SHP77 treated with DMSO at 0.1 percent for 48 hours (cell line): ENCODE measurements at regions not wholly inside any gene's neighbourhood (a gene's known extent, or its start where the extent isn't known, plus 50 kb on each side); places are given as distances from the start of the nearest gene placed in this dataset.

ENCODE experiments used
- DNase-seq: peaks from one replicate; lab custom pipeline; 2025; lab: John Stamatoyannopoulos, UW

DNA sequence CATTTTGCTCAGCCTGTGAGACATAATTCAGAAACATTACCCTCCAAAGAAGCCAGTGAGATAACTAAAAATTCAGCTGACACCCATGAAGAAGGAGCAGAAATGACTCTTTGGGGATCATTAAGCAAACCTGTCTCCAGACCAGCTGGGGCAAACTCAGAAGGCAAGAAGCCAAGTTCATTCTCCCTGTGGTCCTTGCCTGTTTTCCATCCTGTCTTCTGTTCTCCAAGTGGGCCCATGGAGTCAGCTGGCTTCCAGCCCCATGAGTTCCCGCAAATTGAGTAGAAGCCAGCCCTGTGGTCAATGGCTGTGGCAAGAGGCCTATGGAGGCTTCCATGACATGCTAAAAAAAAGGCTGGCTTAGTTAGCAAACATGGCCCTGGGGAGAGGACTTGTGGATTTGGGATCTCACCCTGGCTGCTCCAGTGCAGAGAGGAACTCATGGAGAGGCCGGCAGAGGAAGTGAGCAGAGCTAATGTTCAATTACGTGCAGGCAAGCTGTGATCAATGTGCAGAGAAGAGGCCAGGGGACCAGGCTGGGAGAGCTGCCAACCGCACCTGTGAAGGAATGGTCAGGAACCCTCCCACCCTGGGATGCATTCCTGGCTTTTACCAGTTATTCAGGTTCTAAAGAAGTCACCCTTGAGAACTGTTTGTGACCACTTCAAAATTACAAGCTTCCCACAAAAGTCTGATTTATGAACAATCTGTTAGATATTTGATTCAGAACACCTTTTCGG, 229.1 kb downstream of the TSHZ3 start:
- no peak for DNase-seq

DNA sequence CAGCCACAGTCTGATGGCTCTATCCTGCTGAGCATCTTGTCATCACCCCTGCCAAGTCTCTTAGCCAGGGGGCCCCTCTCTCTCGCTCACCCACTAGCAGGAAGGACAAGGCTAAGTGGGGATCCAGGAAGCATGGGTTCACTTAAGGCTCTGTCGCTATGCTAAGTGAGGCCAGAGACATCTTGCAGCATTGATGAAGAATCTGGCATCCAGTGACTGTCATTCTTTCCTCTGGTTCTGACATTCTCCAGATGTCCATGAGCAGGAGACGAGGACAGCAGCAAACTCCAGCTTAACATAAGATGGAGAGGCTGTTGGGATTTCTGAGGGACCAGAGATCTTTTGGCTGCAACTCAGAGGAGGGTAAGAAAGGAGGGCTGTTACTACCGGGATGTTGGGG, 230.2 kb downstream of the TSHZ3 start:
- no peak for DNase-seq

DNA sequence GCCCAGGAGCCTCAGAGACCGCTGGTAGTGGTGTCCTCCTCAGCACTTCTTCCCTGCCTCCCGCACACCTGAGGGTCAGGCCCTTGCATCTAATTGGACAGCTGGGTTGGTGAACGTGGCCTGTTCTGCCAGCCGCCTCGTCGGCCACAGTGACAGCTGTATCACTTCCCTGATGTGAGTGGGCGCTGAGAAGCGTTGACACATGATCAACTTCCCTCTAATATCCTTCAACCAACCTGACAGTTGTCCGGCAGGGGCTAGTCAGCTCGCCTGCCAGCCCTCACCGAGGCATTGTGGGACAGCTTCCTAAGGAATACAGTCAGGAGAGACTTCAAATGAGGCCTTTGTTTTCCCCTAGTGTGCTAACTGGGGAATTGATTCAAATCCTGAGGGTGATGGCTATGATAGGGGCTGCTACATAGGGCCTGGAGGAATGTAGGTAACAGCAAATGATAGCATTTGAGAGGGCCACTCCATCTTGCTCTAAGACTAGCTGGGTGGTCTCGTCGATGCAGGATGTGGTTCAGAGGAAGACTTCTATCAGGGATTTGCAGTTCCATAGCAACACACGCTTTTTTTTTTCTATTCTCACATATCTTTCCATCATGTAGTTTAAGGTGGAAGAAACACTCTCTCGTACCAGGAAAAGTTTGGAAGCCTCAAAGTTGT, 230.8 kb downstream of the TSHZ3 start:
- DNase-seq, result no peak

DNA sequence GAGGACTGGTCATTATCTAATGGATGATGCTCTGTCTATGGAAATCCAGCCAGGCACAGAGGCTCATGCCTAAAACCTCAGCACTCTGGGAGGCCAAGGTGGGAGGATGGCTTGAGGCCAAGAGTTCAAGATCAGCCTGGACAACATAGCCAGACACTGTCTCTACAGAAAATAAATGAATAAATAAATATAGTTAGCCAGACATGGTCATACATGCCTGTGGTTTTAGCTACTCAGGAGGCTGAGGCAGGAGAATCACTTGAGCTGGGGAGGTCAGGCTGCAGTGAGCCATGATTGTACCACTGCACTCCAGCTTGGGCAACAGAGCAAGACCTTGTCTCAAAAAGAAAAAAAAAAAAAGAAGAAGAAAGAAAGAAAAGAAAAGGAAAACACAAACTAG, 234.7 kb downstream of the TSHZ3 start:
- DNase-seq, result no peak

DNA sequence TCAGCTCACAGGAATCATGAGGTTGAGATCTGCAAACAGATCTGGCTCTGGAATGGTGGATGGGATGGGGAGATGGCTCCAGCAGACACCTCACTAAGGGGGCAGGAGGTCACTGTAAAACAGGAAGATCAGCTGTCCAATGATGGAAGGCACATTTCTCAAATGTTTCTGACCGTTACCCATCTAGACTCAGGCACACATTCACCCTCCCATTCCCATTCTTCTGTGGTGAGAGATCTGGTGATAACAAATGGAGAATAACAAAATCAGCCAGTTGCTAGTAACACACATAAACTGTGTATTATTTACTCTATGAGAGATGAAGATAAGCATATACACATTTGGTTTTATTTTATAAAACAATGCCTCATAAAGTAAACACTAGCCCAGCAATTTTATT, 235.9 kb downstream of the TSHZ3 start:
- DNase-seq, result no peak

DNA sequence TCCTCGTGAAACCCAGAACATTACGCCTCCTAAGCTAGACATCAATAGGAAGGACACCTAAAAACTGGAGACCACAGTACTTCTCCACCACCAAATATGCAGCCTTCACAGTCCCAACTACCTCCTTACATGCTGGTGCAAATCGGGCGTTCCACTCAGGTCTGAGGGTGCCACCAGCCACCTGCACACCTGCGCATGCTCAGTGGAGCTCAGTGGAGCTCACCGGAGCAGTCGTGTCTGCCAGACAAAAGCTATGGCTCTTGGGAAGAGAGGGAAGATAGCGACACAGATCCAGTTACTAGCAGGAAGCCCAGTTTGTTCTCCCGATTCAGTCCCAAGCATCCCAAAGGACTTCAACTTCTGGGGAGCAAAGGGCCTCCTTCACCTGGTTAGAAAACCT, 237.1 kb downstream of the TSHZ3 start:
- DNase-seq, result no peak

DNA sequence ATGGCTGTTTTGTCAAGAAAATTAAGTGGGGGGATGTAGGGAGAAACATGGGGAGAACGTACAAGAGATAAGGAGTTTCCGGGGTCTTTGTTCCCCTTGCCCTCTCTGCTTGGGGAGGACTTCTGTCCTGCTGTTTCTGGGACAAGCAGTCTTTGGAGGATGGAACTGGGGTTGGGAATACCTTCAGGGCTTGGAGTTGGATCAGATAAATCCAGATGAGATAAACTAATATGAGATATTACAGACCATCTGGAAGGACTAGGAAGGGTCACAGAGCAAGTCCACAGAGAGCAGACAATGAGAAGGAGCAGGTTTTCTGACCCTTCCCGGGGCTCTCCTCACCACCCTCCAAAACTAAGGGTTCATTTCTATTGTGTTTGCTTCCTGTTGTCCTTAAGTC, 237.5 kb downstream of the TSHZ3 start:
- DNase-seq, result no peak

DNA sequence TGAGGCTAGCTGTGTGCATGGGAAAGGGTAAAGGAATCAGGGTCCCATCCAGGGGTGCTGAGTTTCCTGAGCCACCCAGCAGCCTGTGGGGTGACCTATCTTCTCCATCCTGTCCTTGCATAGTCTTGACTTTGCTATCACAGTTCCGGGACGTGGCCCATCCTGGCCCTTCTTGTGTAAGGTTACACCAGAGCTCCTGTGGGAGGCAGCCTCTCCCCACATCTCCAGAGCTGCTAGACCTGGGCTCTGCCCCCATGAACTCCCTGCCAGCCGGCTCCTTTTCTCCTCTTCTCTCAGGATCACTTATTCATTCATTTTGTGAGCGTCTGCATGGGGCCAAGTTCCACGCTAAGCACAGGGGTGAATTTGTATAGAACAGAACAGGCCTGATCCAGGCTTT, 238.9 kb downstream of the TSHZ3 start:
- no peak for DNase-seq

DNA sequence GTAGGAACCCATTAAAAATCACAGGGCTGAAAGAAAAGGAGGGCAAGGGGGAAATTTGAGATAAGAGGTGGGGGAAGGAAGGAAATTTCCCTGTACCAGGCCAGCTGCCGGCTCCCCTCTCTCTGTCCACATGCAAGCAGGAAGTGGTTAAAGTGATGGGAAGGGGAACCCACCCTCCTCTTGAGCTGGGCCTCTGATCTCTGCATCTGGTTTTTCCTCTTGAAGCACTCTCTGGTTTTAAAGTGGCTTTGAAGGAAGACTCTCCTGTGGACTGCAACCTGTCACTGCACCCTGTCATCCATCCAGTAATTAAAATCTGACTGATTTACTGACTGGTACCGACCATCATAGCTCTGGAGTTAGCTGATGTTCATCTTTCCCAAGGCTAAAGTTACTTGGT, 239.6 kb downstream of the TSHZ3 start:
- no peak for DNase-seq

DNA sequence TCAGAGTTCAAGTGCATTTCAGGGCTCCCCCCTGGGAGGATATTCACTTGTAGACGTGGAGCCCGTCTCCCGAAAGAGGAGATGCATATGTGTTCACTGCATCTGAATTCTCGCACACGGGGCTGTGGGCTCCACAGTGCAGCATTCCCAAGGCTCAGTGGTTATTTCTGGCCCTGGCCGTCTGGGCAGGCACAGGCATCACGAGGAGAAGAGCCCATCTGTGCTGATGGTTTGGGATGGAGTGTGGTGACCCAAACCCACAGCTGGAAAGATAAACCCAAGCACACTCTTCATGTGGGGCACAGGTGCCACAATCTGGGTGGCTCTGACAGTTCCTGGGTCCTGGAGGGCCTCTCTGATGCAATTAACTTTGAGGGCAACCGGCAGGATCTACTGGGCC, 242.1 kb downstream of the TSHZ3 start:
- no peak for DNase-seq

DNA sequence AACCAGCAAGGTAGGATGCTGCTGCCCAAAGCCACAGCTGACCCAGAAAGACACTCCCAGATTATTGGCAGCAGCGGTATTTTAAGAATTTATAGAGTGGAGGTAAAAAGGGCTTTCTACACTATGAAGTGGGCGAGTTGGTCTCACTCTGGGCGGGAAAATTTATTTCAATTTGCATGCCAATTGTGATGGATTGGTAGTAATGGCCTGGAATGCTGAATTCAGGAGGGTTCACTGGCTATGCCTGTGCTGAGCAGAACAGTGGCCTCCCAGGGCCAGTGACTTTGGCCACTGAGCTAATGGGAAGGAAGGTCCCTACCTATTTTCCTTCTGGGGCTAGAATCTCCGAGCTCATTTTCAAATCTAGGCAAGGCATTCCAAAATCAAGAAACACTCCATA, 243.5 kb downstream of the TSHZ3 start:
- DNase-seq, result no peak

DNA sequence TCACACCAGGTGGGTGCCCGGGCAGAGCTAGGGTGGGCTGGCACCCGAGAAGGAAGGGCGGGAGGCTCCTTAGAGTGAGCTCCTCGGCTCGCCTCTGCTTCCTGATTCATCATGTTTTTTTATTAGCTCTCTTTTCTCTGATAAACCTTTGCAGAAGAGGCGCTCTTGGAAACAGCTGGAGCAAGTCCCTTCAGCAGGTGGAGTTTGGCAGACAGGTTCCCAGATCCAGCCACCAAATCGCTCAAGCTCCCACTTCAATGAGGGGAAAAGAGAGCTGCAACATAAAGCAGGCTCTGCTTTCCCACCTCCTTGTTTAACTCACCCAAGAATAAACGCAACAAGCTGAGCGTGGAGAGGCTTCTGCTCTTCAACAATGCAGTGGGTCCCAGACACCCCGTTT, 244.8 kb downstream of the TSHZ3 start:
- no peak for DNase-seq

DNA sequence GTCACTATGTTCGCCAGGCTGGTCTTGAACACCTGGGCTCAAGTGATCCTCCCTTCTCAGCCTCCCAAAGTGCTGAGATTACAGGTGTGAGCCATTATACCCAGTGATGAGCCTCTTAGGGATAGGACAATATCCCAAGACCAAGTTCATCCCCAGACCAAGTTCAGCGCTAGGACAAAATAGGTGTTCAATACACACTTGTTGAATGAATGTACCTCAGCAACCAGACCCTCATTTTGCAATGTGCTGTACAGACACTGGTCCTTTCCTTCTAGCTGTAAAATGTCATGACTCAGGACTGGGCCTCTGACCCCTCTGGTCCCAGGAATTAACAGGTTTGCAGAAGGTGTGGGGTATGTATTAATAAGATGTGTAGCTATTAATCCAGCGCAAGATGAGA, 246.0 kb downstream of the TSHZ3 start:
- no peak for DNase-seq

DNA sequence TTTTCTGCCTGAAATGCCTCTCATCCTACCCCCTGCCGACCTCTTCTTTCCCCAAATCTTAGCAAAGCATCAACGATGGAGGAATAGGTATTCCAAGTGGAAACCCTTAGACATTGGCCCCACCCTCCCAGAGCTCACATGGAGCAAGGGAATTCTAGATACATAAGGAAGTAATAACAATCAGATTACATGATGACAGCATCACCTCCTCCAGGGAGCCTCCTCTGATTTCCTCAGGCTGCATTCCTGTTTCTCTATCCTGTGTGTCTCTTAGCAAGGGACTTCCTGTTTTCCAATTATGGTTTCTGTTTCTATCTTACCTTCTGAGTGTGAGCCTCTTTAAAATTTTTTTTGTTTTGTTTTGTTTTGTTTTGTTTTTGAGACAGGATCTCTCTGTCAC, 246.6 kb downstream of the TSHZ3 start:
- no peak for DNase-seq

DNA sequence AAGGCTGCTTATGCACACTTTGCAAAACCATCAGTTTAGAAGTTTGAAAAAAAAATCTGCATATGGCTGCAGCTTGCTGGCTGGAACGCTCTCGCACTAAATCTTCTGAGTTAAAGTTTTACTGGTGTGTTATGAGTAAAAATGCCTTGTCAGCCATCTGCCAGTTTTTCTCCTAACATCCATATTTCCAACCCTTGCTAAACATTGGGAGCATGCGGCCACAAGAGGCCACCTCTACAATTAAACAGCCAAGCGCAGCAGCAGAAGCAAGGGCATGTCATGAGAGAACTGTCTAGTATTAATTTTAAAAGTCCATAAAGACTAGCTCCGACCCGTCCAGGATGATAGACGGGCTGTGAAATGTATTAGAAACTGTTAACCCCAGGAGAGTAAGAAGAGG, 248.3 kb downstream of the TSHZ3 start:
- no peak for DNase-seq

DNA sequence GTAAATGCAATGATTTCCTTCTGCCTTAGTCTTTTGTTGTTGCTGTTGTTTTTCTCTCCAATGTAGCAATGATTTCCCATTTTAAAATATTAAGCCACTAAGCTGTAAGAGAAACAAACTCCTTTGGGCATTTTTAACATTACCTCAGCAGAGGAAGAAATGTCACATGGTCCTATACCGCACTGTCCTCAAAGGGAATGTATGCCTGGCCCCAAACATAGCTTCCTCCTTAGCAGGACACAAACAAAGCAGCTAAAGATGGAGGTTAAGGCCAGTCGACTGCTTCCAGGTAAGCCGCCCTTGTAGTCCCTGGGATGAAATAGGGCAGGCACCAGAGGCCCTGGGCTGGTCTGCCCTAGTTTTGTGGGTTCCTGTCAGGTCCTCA, 249.0 kb downstream of the TSHZ3 start:
- DNase-seq, result no peak

DNA sequence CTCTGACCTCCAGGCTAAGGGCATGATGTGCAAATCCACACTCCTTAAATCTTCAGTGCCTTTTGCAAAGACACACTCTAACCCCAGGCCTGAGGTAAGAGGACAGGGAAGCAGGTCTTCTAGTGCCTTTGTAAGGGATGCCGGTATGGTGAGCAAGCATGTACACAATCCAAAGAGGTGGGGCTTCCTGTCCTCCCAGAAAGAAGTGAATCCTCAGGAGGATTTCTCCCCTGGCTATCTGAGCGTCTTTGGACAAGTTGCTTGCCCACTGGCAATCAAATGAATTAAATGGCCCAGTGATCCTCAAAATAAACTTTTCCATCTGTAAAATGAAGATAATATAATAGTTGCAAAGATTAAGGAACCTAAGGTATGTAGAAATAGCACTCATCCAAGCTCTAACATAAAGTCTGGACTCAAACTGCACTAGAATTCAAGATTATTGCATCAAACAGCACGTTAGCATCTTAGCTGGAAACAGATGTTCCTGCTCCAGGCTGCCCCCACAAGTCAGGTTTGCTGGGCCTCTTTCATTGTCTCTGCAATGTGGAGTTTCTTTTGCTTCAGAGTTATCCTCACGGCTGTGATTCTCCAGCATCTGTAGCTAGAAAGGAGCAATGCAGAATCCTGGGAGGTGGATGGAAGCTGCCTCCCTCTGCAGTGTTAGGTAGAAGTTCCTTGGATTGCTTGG, 249.6 kb downstream of the TSHZ3 start:
- no peak for DNase-seq

DNA sequence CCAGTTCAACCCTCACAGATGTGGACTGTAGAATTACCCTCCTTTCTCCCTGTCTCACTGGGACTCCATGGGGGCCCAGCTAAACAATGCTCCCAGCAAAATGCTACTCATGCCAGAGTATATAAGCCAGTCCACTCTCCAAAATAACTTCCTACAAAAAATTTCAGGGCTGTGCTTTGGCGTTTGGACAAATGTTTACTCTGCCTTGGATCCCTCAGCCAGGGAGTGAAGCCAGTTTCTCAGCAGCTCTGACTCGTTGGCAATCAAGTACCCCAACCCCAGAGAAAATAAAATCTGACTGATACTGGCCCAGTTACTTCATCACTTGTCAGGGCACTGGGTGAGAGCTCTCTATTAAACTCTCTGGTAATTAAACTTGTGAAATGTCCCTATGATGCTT, 250.4 kb downstream of the TSHZ3 start:
- no peak for DNase-seq

DNA sequence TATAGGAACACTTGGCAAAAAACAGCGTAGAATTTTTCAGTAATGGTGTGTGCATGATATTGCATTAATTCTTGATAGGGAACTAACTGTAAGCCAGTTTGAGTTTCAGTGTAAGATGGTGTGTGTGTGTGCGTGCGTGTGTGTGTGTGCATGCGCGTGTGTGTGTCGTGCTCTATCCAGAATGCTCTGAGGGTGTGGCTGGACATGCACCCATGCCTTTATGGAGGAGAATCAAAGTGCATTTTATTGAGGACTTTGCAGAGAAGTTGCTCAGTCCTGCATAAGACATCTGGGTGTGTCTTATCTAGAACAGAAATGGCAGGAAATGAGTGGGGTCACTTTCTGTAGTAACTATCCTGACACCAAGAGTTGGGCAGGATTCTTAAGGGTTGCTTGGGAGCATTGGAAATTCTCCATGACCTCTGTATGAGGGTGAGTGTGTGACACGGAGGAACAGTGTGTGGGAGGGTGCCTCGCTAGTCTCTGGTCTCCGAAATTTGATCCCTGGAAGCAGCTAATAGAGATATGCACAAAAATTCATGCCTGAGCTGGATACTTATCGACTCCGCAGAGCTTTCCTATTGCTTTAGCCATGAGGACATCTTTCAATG, 252.2 kb downstream of the TSHZ3 start:
- DNase-seq, result no peak

DNA sequence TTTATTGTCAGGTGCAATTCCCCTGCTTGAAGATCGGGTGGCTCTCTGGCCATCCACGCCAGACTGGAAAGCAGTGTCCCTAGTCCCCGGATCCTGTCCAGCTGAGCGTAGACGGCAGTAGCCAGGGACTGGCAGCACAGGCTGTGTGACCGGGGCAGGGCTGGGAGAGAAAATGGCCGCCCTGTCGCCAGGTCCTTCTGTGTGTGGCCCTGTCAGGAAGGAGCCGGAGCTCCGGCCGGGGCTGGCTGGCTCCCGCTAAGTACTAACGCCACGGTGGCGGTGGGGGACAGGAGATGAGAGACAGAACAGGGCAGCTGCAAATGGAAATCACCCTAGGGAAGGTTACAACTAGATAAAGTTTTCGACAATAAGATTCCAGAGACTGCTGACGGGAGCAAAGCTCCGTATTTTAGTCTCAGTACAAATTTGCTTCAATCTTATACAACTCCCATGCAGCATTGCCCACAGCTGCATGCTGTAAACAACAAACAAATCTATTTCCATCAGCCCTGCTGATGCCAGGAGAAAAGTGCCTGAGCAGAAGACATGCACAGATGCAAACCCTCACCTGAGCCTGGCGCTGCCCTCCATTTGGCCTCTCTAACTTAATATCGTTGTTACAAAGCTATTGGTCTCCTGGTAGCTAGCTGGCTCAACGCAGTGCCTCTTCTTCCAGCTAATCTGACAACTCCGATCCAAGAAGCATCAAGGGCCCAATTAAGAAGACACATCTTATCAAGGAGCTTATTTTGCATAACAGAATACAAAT, 253.0 kb downstream of the TSHZ3 start:
- no peak for DNase-seq

DNA sequence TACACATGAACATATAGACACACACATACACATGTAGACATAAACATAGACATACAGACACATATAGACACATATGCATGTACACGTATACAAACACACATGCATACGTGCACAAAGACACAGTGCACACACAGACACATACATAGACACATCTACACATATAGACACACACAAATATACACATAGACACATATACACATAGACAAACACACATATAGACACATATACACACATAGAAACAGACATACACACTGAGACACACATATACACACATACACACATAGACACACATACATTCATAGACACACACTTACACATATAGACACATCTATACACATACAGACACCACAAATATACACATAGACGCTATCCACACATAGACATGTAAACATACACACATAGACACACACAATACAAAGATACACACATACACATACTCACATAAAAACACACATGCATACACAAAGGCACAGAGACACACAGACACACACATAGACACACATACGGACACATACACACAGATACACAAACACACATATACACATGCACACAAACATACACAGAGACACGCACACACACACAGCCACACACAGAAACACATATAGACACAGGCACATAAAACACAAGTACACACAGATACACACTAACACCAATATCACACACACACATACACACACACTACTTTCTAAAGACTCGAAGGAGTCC, 254.0 kb downstream of the TSHZ3 start:
- no peak for DNase-seq

DNA sequence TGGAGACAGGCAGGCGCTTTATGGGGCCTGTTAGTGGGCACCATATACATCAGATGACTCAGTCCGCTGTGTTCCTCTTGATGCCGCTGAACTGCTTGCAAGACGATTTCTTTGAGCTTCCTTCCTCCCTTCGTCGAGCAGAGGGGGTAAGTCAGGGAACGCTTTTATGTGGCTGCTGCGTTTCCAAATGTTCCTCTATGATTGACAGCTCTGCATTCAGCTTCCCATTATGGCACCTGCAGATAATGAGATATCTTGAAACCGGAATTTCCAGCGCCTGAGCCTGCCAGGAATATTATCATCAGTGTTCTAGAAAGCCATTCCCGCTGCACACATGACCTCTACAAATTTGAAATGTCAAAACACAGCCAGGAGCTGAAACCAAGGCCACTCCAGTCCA, 257.0 kb downstream of the TSHZ3 start:
- DNase-seq, result no peak
